ENCODE measurements at regions not wholly inside any gene's neighbourhood (a gene's known extent, or its start where the extent isn't known, plus 50 kb on each side); places are given as distances from the start of the nearest gene placed in this dataset.
"Not testable (repeated sequence)": the region's sequence is repeated elsewhere in the genome, so short reads cannot be mapped to it uniquely, and the experiment has no call there.

- no peak for DNase-seq
These were observed 205.2 kb upstream of the CFAP20DC start for GRCh38 chr3:59254976-59255375.

GRCh38 chr3:59254433-59254832, 204.6 kb upstream of the CFAP20DC start:
- no peak for DNase-seq

DNA sequence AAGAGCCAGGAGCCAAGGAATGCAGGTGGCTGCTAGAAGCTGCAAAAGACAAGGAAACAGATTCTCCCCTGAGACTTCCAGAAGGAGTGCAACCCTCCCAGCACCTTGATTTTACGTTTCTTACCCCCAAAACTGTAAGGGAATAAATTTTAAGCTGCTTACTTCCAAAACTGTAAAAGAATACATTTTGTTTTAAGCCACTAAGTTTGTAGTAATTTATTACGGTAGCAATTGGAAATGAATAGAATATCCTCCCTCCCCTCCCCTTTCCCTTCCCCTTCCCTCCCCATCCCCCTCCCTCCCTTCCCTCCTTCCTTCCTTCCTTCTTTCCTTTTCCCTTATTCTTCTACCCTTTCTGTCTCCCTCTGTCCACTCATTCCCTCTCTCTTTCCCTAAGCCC, 203.7 kb upstream of the CFAP20DC start:
- DNase-seq, result no peak

- no peak for DNase-seq
These were observed 202.0 kb upstream of the CFAP20DC start for GRCh38 chr3:59251869-59252268.

- no peak for DNase-seq
These were observed 200.8 kb upstream of the CFAP20DC start for GRCh38 chr3:59250600-59250999.

- DNase-seq, result no peak
These were observed 200.0 kb upstream of the CFAP20DC start for GRCh38 chr3:59249698-59250361.

- DNase-seq, result no peak
These were observed 199.2 kb upstream of the CFAP20DC start for GRCh38 chr3:59249004-59249403.

DNA sequence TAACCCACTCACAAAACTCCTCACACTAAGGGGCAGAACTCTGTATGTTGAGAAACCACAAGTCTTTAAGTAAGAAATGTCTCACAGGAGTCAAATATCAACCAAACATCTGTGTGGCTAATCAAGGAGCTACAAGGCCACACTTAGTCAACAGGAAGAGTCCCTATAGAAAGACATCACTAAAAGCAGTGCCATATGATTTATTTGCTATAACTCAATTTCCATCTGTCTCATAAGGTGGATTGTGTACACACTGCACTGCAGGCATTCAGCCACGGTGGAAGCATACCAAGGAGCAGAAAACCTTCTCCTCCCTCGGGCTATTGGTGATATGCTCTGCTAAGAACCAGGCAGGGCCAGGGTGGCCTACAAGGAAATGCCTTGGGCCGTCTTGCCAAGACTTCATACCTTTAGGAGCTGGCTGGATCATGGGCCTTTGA, 197.6 kb upstream of the CFAP20DC start:
- no peak for DNase-seq

GRCh38 chr3:59246719-59247401, 197.0 kb upstream of the CFAP20DC start:
- no peak for DNase-seq

- DNase-seq, result peak; percentile 72
These were observed 196.2 kb upstream of the CFAP20DC start for GRCh38 chr3:59245859-59246501.

DNA sequence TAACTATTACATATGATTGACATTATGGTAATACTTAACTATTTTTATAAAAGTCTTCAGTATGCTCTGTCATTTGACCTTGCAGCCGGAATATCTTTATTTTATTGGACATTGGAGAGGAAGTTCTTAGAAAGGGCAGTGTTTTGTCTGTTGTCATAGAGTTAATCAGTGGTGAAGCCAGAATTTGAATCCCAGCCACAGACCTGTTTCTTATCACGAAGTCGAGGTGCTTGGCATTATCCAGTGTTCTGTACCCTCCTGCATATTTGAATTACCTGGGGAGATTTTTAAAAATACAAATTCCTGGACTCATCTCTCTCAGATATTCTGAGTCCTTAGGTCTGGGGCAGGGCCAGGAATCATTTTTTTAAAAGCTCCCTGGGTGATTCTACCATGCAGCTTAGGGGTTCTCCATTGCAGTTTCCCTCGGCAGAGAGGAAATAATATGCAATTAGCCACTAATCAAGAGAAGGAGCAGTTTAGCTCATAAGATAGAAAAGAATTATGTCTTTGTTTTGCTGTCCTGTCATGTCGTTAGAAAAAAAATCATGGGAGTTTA, 195.6 kb upstream of the CFAP20DC start:
- no peak for DNase-seq

DNA sequence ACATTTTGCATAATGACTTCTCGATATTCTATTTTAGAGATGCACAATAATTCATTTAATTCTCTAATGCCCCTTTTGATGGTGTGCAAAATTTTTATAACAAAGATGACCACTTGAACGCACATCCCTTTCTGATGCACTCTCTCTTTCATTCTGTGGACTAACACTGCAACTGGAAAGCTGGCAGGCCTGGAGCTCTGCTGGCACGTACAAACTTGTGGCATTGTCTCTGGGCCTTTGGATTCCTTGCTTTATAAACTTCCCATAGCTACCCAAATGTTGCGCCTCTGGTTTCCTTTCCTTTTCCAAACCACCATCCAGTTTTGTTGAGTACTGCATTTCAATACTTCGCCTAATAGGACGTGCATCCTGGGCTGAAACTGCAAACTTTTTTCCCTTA, 194.5 kb upstream of the CFAP20DC start:
- no peak for DNase-seq

- DNase-seq, result no peak
These were observed 193.7 kb upstream of the CFAP20DC start for GRCh38 chr3:59243476-59243875.

DNA sequence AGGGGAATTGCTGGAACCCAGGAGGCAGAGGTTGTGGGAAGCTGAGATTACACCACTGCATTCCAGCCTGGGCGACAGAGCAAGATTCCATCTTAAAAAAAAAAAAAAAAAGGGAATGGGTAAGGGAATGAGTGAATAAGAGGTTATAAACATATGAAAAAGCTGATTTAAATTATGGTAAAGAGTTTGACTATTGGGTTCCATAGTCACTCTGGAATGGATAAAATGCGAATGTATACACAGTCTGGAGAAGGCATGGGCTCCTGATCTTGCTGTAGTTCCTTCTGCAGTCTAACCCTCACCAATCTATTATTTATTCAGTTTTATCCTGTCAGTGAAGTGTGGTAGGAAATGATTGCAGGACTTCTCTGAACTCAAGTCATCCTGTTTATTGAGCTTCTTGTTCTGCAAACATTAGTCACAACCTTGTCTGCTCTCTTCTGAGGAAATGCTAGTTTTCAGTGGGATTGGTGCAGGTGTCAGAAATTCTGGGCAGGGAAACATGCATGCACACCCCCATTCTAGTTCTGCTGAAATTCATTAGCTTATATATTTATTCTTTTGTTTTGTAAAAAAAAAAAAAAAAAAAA, 190.9 kb upstream of the CFAP20DC start:
- no peak for DNase-seq

- DNase-seq, result no peak
These were observed 187.3 kb upstream of the CFAP20DC start for GRCh38 chr3:59237121-59237520.

DNA sequence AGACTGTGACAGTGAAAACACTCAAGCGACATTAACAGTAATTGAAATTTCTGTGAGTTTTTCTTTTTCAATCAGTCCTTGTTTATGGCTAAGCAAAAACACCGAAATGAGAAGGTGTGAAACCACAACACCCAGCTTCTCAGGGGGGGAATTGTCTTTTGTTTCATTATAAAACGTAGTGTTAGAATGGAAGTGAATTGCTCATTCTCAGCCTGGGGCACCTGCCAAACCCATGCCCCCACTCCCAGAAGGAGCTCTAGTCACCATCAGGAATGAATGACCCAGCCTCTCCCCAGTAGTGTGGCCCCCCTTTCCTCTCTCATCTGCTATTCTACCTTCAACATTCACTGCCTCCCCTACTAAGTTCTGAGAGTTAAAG, 185.8 kb upstream of the CFAP20DC start:
- DNase-seq, result no peak

DNA sequence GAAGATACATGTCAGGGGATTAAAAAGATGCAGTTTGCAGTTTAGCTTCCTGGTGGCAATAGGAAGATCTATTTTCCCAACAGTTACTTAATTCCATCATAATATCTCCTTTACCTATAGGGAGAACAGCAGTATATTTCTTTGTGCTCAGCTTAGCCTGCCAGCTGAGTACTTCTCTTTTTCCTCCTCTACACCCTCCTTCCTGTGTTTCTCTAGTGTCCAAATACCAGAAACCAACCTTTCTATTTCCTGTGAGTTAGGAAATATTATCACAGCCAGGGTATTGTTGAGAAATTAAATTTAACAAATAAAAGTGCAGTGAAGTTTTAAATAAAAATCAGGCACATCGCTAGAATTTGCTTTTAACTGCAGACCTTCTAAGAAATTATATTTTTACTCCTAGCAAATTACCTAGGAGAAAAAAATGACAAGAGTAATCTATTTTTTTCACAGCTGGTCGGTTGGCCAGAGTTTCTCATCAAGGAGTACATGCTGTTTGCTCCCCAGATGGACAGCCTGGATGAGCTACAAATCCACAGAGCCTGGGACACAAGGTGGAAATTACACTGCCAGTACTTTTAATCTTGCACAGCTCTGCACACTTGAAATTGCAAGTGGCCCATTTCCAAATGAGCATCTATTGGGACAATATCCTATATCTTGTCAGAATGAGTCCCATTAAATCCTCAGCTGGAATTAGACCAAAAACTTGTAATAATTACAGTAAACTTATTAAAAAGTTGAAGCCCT, 185.2 kb upstream of the CFAP20DC start:
- DNase-seq, result no peak

GRCh38 chr3:59230379-59230778, 180.6 kb upstream of the CFAP20DC start:
- DNase-seq, result not testable (repeated sequence)

GRCh38 chr3:59213860-59214259, 164.0 kb upstream of the CFAP20DC start:
- no peak for DNase-seq

DNA sequence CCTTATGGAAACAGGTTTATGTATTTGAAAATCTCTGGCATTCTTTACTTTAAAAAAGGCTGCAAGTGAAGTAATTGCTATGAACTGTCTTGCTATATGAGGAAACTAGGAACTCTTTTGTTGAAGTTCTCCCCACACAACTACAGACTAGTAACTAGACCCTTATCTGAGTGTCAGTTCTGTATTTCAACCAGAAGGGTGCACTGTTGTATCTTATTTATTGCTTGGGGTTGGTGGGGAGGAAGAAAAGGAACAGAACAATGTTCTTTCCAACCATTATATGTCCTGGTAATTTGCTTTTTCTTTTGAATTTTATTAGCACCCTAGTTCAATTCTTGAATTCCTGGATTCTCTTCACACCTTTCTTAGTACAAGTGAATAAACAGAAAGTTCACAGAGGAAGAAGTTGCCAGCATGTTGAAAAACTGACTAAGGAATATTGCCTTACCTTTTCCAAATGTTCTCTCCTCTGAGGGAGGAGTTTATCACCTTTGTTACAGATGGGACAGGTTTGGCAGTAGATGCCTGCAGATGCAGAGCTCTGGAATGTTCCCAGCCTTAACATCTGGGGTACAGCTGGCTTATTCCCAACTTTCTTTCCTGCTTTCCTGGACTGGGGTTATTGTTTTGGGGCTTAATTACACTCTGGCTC, 162.4 kb upstream of the CFAP20DC start:
- peak; percentile 65 for DNase-seq

- no peak for DNase-seq
These were observed 160.4 kb upstream of the CFAP20DC start for GRCh38 chr3:59210260-59210659.
